ENCODE measurements at regions not wholly inside any gene's neighbourhood (a gene's known extent, or its start where the extent isn't known, plus 50 kb on each side); places are given as distances from the start of the nearest gene placed in this dataset.
A peak's percentile ranks its signal among the peaks of the same experiment; 100 is the strongest.

GRCh38 chr6:156175433-156175832, 601.7 kb upstream of the ARID1B start:
- no peak for DNase-seq

- no peak for DNase-seq
These were observed 602.9 kb upstream of the ARID1B start for GRCh38 chr6:156174031-156174890.

DNA sequence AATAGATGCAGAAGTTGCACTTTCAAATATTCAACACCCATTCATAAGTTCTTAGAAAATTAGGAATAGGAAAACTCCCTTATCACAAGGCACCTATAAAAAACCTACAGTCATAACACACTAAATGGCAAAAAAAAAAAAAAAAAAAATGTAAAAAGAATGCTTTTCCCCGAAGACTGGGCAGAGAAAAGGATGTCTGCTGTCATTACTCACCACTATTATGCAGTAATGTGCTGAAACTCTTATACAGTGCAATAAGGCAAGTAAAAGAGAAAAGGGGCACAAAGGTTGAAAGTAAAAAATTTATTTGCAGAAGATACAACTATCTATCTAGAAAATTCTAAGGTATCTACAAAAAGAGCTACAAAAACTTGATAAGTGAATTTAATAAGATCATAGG, 607.8 kb upstream of the ARID1B start:
- DNase-seq = no peak

DNA sequence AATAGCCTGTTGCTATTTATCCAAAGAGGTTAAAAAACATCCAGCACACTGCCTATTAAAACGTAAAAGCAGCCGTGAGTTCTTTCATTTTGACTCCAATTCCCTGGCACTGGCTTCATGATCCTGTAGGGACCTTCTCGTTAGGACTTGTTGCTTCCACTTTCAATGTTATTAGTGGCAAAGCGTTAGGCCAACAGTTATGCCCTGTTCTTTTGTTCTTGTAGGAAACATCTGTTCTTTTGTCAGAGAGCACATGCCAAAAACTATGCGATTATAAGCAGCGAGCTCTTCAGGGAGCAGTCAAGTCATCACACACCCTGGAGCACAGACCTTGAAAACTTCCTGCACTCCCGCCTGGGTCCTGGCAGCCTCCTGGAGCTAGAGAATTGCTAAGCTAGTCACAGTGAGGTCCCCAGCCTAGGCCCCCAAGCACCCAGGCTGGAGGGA, 609.5 kb upstream of the ARID1B start:
- no peak for DNase-seq

DNA sequence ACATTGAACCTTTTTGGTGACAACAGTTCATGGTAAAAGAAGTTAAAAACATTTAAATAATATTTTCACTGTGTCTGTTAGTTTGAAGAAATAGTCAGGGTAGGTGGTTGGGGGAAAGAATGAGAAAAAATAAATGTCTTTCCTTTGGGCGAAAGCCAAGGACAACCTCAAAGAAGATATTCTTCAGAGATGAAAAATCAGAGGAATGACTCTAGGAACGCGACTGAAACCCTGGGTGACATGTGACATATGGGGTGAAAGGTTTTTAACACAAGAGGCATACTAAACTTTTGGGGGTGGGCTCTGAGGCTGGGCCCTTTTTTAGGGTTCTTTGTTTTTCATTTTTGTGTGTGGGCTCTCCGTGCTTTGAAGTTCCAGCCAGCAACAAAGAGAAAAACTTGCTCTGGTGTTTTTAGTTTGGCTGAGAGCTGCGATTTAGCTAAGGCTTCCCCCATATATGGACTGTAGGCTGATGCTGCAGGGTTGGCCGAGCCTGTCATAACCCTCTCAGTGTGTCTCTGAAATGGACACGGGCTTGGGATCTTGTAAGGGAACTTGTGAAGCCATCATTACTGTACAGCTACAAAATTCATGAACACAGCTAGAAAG, 610.1 kb upstream of the ARID1B start:
- no peak for DNase-seq

- DNase-seq = no peak
These were observed 611.1 kb upstream of the ARID1B start for GRCh38 chr6:156166093-156166492.

- no peak for DNase-seq
These were observed 612.3 kb upstream of the ARID1B start for GRCh38 chr6:156164701-156165452.

- no peak for DNase-seq
These were observed 613.9 kb upstream of the ARID1B start for GRCh38 chr6:156163311-156163710.

DNA sequence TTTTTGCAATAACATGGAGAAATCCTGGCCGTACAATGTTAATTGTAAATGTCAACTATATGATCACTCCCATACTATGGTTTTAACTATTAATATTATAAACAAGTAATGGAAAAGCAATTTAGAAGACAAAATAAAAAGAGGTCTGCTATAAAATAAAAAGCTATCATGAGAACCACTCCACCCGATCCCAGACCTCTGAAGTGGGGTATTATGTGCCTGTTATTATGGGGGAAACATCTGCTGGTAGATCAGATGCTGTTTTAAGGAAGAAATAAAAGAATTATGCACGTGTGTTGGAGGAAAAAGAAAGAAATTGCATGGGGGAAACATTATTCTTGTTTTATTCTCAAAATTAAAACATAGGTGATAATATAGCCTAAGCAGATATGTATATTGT, 615.7 kb upstream of the ARID1B start:
- DNase-seq = no peak

DNA sequence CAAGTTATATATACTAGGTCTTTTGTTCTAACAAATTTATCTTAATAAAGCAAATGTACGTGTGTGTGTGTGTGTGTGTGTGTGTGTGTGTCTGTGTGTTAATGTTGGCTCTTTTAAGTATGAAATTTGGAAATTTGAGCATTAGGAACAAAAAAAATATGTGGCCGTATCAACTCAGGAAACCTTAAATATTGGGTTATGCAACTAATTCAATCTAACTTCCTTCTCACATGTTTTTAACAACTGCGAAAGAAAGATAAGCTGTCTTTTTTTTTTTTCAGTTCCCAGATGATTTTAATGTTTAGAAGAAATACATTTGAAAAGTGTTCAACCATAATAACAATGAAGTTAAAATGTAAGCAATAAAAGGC, 616.4 kb upstream of the ARID1B start:
- DNase-seq = no peak

GRCh38 chr6:156160007-156160794, 617.0 kb upstream of the ARID1B start:
- DNase-seq = no peak

GRCh38 chr6:156154896-156155295, 622.3 kb upstream of the ARID1B start:
- no peak for DNase-seq

- DNase-seq = no peak
These were observed 626.8 kb upstream of the ARID1B start for GRCh38 chr6:156150391-156150790.

- no peak for DNase-seq
These were observed 630.3 kb upstream of the ARID1B start for GRCh38 chr6:156146891-156147290.

- DNase-seq = no peak
These were observed 645.8 kb upstream of the ARID1B start for GRCh38 chr6:156131221-156131903.

DNA sequence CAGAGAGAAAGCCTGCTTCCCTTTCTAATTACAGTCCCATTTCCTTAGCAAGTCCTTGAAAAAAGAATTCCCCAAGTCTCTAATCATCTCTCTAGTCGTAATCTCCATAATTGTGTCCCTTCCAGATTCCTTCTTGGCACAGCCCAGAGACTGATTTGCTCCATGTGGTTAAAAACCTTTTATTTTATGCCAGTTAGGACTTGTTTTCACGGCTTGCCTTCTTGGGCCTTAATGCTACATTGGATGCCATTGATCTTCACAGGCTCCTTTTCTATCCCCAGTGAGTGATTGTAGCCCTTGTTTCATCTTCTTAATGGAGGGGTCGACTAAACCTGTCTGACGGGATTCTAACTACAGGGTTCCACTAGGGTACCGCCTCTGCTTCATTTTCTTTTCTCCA, 650.6 kb upstream of the ARID1B start:
- peak; percentile 20 for DNase-seq

- DNase-seq = no peak
These were observed 651.3 kb upstream of the ARID1B start for GRCh38 chr6:156125844-156126243.

GRCh38 chr6:156123731-156124130, 653.4 kb upstream of the ARID1B start:
- DNase-seq = no peak

DNA sequence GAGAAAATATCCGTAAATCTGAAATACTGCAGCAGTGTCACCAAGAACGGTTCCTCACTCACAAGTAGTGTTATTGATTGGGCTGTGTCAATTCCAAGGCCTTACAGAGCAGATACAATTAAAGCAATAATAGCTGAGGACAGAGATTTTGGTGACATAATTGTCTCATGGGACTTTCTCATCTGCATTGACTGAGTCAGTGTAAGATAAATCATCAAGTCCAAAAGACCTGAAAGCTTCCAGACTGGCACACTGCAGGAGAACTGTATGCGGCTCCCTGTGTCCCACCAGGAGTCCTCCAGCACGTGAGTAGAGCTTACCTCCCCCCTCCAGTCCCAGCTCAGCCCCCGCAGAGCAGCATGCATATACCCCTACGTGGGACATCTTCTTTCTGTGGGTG, 655.2 kb upstream of the ARID1B start:
- DNase-seq = no peak

DNA sequence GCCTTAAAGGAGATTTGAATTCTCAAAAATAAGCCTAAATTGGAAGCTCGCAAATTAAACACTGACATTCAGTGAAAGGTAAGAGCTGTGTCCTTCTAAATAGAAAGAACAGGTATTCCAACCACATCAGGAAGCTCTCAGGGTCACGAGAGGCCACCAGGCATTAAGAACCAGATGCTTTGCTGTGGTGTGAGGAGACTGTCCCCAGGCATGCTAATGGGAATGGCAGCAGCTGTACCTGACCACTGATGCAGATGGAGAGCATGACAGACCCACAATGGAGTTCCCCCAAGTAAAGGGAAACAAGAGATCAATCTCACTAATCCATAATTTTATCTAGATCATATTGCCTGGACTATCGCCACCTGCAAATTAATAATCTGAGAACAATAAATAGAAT, 658.9 kb upstream of the NOX3 start:
- no peak for DNase-seq

- DNase-seq = no peak
These were observed 658.0 kb upstream of the NOX3 start for GRCh38 chr6:156113631-156114030.

DNA sequence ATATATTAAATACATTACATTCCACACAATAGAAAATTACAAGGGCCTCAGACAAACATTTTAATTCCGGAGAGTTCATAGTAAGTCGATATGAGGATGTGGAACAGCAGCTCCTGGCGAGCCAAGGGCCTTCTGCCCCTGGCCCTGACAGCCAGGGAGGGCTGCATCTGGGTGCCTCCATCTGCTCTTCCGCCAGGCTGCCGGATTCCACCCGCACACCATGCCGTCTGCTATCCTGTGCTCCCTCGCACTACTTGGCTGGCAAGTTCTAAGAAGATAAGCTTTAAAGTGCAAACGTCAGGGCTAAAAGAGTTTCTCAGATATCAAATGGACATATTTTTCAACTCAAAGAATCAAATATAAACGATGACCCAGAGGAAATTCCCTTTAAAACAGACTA, 656.3 kb upstream of the NOX3 start:
- DNase-seq = no peak
